ENCODE measurements at regions not wholly inside any gene's neighbourhood (a gene's known extent, or its start where the extent isn't known, plus 50 kb on each side); places are given as distances from the start of the nearest gene placed in this dataset.

DNA sequence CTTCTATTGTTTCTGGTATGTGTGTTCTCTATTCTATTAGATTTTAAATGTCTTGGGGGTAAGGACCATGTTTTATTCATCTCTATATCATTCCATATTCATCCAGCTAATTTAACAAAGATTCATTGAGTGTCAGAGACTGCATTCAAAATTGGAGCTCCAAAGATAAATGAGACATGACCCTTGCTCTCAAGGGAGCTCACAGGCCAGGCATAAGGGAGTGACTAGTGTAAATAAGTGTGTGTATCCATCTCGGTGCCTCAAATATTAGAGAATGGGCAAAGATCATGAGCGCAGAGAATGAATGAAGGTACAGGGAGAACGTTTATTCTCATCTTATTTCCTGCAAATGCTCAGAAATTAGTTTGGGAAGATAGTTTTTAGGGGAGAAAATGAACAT, 150.1 kb upstream of the CASK start:
- TF ChIP-seq, protein P1, sequence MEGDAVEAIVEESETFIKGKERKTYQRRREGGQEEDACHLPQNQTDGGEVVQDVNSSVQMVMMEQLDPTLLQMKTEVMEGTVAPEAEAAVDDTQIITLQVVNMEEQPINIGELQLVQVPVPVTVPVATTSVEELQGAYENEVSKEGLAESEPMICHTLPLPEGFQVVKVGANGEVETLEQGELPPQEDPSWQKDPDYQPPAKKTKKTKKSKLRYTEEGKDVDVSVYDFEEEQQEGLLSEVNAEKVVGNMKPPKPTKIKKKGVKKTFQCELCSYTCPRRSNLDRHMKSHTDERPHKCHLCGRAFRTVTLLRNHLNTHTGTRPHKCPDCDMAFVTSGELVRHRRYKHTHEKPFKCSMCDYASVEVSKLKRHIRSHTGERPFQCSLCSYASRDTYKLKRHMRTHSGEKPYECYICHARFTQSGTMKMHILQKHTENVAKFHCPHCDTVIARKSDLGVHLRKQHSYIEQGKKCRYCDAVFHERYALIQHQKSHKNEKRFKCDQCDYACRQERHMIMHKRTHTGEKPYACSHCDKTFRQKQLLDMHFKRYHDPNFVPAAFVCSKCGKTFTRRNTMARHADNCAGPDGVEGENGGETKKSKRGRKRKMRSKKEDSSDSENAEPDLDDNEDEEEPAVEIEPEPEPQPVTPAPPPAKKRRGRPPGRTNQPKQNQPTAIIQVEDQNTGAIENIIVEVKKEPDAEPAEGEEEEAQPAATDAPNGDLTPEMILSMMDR (IDR thresholded peaks at IDR 0.05), result no peak
- no peak for TF ChIP-seq POLR2A (IDR thresholded peaks at IDR 0.05)
- TF ChIP-seq POLR2AphosphoS5 (IDR thresholded peaks at IDR 0.05), result no peak
